GM12891 (cell line): ENCODE measurements at regions not wholly inside any gene's neighbourhood (a gene's known extent, or its start where the extent isn't known, plus 50 kb on each side); places are given as distances from the start of the nearest gene placed in this dataset.

Experiments
- PAX5 ChIP-seq: IDR thresholded peaks from 2 replicates; pipeline ENCODE4 v1.6.1; 2011; ENCODE audit warnings: low read length, moderate library complexity, mild to moderate bottlenecking; ENCODE audit not compliant: insufficient read depth, severe bottlenecking
- POLR2A ChIP-seq: IDR thresholded peaks from 2 replicates; pipeline ENCODE4 v1.6.1; 2011; ENCODE audit warnings: low read depth, low read length, control low read depth
- POLR2AphosphoS5 ChIP-seq: IDR thresholded peaks from 2 replicates; pipeline ENCODE4 v1.6.1; 2011; ENCODE audit warnings: low read depth, low read length, control low read depth
- POU2F2 ChIP-seq: IDR thresholded peaks from 2 replicates; pipeline ENCODE4 v1.6.1; 2011; ENCODE audit warnings: low read depth, mild to moderate bottlenecking, control low read depth, low read length, moderate library complexity
- TAF1 ChIP-seq: IDR thresholded peaks from 2 replicates; pipeline ENCODE4 v1.6.1; 2011; ENCODE audit warnings: low read depth, low read length, control low read depth

GRCh38 chr5:108548684-108549596, 167.0 kb upstream of the FBXL17 start:
- TF ChIP-seq POLR2A, result no peak
- TF ChIP-seq TAF1, result no peak
- TF ChIP-seq POU2F2, result no peak
- TF ChIP-seq POLR2AphosphoS5, result no peak
- TF ChIP-seq PAX5, result no peak
